Omental fat pad (tissue), 3 donors: ENCODE measurements at regions not wholly inside any gene's neighbourhood (a gene's known extent, or its start where the extent isn't known, plus 50 kb on each side); places are given as distances from the start of the nearest gene placed in this dataset.

ENCODE experiments used
- ATAC-seq: fragments of 150-250 bp; one replicate; pipeline ENCODE4 v1.9.1; 2016; ENCODE audit warnings: mild to moderate bottlenecking, moderate library complexity; ENCODE audit not compliant: low FRiP score
- DNase-seq: peaks from one replicate; pipeline ENCODE4 v3.0.0-alpha.2; 2019; ENCODE audit warnings: low spot score
- CTCF ChIP-seq, 3 donors: fragments of 450-650 bp; IDR thresholded peaks; one replicate each; pipeline ENCODE4 v1.5.1; 2016 to 2017; ENCODE audit warnings: antibody characterized with exemption in 3 of 3, mild to moderate bottlenecking in 3 of 3, moderate library complexity in 2 of 3

GRCh38 chr10:124214610-124215375 lies 121.4 kb upstream of the CHST15 start:
- DNase-seq (no peak), ATAC-seq (no peak)
- TF ChIP-seq CTCF (IDR thresholded peaks at IDR 0.05), result no peak

GRCh38 chr10:124213899-124214510 lies 120.6 kb upstream of the CHST15 start:
- DNase-seq, result no peak
- no peak for ATAC-seq
- no peak for TF ChIP-seq CTCF (IDR thresholded peaks at IDR 0.05)

- no peak for DNase-seq
- no peak for ATAC-seq
- TF ChIP-seq CTCF (IDR thresholded peaks at IDR 0.05), result no peak
Measured at GRCh38 chr10:124213471-124213870, 120.1 kb upstream of the CHST15 start.

- TF ChIP-seq CTCF (IDR thresholded peaks at IDR 0.05), result no peak
- ATAC-seq (no peak), DNase-seq (no peak)
Measured at GRCh38 chr10:124212702-124213101, 119.3 kb upstream of the CHST15 start.

- DNase-seq (no peak), ATAC-seq (no peak)
Measured at GRCh38 chr10:124211921-124212320, 118.5 kb upstream of the CHST15 start.

GRCh38 chr10:124210263-124210662 lies 116.9 kb upstream of the CHST15 start:
- DNase-seq, result no peak
- no peak for TF ChIP-seq CTCF (IDR thresholded peaks at IDR 0.05)
- no peak for ATAC-seq

More at GRCh38 chr10:124211921-124212320, 118.5 kb upstream of the CHST15 start:
- no peak for TF ChIP-seq CTCF (IDR thresholded peaks at IDR 0.05)

GRCh38 chr10:124207391-124207790 lies 114.0 kb upstream of the CHST15 start:
- no peak for DNase-seq
- no peak for ATAC-seq
- no peak for TF ChIP-seq CTCF (IDR thresholded peaks at IDR 0.05)
